ENCODE measurements at regions not wholly inside any gene's neighbourhood (a gene's known extent, or its start where the extent isn't known, plus 50 kb on each side); places are given as distances from the start of the nearest gene placed in this dataset.

DNA sequence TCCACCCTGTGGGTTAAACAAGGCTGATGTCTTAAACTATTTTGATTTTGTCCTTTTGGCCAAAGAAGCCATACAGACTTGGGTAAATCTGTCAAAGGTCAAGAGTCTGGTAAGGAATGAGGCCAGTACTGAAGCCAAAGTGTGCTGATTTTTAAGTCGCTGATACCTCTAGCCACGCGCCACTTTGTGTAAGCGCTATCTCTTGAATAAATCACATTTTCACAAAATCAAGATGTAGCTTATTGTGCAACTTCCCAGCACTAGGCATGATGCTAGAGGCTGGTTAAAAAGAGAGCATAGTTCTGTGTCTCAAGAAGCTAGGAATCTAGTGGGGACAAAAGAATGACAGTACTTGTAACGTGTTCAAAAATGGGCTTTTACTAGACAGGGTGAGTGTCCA lies 510.6 kb upstream of the RAB6C start:
- BruUV-seq (replicated peaks): no TSS peak
- POLR2A ChIA-PET (ENCODE audit: unreplicated experiment): no interaction called here

DNA sequence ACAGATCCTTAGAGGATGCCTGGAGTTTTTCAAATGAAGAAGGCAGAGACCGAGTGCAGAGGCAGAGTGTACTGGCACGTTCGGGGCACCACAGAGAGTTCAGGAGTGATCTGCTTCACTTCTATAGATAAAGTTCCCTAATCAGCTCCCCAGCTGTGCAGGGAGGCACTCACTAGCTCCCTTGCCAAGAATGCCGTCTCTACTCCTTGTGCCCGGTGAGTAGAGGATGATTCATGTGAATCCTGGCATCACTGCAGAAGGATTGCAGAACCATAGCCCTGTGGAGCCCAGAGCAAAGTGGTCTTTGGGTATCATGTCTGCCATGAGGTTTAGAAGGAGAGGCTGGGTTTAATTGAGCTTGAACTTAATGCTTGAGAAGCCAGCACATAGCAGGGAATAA lies 510.1 kb upstream of the RAB6C start:
- Histone ChIP-seq H3K9me3 (ENCODE audit: insufficient read depth, low read depth) (no peaks in the 10 kb centered on the region), H3F3A (ENCODE audit: insufficient read depth, low read depth) (no peaks in the 10 kb centered on the region), H4K20me1 (ENCODE audit: insufficient read depth) (no peaks in the 10 kb centered on the region), H3K79me2 (ENCODE audit: low read depth) (no peaks in the 10 kb centered on the region), H3K27me3 (ENCODE audit: insufficient read depth, low read depth) (peaks cover 18% of the 10 kb centered on the region), H2AFZ (no peak overlapping the region), H3K36me3 (ENCODE audit: low read depth) (no peaks in the 10 kb centered on the region), H3K27ac (no peak overlapping the region), H3K9me2 (ENCODE audit: insufficient read depth) (no peaks in the 10 kb centered on the region), H3K4me1 (replicated peaks; ENCODE audit: insufficient read depth) (no peaks in the 10 kb centered on the region), H3K4me3 (no peak overlapping the region), H3K4me2 (no peak overlapping the region)
- DNase-seq: no peak
- BruUV-seq (replicated peaks): no TSS peak
- TF ChIP-seq EZH2 (IDR thresholded peaks at IDR 0.05; ENCODE audit: low read depth): no peak
- TF ChIP-seq, protein P1, sequence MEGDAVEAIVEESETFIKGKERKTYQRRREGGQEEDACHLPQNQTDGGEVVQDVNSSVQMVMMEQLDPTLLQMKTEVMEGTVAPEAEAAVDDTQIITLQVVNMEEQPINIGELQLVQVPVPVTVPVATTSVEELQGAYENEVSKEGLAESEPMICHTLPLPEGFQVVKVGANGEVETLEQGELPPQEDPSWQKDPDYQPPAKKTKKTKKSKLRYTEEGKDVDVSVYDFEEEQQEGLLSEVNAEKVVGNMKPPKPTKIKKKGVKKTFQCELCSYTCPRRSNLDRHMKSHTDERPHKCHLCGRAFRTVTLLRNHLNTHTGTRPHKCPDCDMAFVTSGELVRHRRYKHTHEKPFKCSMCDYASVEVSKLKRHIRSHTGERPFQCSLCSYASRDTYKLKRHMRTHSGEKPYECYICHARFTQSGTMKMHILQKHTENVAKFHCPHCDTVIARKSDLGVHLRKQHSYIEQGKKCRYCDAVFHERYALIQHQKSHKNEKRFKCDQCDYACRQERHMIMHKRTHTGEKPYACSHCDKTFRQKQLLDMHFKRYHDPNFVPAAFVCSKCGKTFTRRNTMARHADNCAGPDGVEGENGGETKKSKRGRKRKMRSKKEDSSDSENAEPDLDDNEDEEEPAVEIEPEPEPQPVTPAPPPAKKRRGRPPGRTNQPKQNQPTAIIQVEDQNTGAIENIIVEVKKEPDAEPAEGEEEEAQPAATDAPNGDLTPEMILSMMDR (conservative IDR thresholded peaks at IDR 0.05): no peak
- ChIA-PET CTCF (no interaction called here), POLR2A (ENCODE audit: unreplicated experiment) (no interaction called here)
- intact Hi-C loops (cut with micrococcal nuclease; ENCODE audit: unreplicated experiment): no loop called here

More for the DNA sequence above, 510.6 kb upstream of the RAB6C start:
- H4K20me1 ChIP-seq (ENCODE audit: insufficient read depth): no peaks in the 10 kb centered on the region
- H3K79me2 ChIP-seq (ENCODE audit: low read depth): no peaks in the 10 kb centered on the region
- no peaks in the 10 kb centered on the region for H3K4me1 ChIP-seq (replicated peaks; ENCODE audit: insufficient read depth)
- H3K9me2 ChIP-seq (ENCODE audit: insufficient read depth): no peaks in the 10 kb centered on the region
- H3K9me3 ChIP-seq (ENCODE audit: insufficient read depth, low read depth): no peaks in the 10 kb centered on the region
- H3K27me3 ChIP-seq (ENCODE audit: insufficient read depth, low read depth): peaks cover 18% of the 10 kb centered on the region
- H3K4me2 ChIP-seq: no peak overlapping the region
- intact Hi-C loops (cut with micrococcal nuclease; ENCODE audit: unreplicated experiment): no loop called here
- H3K4me3 ChIP-seq: no peak overlapping the region
- no peak for TF ChIP-seq EZH2 (IDR thresholded peaks at IDR 0.05; ENCODE audit: low read depth)
- TF ChIP-seq, protein P1 (conservative IDR thresholded peaks at IDR 0.05): no peak
- CTCF ChIA-PET: no interaction called here
- no peaks in the 10 kb centered on the region for H3K36me3 ChIP-seq (ENCODE audit: low read depth)
- no peaks in the 10 kb centered on the region for H3F3A ChIP-seq (ENCODE audit: insufficient read depth, low read depth)
- H2AFZ ChIP-seq: no peak overlapping the region
- H3K27ac ChIP-seq: no peak overlapping the region
- no peak for DNase-seq

DNA sequence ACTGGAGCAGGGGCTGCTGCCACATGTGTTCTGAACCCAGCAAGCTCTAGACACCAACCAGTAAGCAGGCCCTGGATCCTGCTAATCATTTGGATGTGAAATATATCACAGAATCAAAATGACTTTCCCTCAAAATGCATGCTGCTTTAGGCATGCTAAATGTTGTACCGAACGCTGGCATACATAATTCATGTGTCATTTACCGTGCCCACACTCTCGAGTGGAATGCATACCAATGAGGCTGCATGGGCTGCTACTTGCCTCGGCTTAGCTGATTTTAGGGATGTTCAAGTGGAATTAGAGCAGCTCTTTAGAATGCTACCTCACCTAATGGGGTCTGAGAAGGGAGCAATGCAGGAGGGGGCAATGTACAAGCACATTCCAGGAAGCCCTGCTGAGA lies 509.6 kb upstream of the RAB6C start:
- CTCF ChIA-PET: no interaction called here
- H3K79me2 ChIP-seq (ENCODE audit: low read depth): no peaks in the 10 kb centered on the region
- no peaks in the 10 kb centered on the region for H4K20me1 ChIP-seq (ENCODE audit: insufficient read depth)
- TF ChIP-seq EZH2 (IDR thresholded peaks at IDR 0.05; ENCODE audit: low read depth): no peak
- TF ChIP-seq, protein P1 (conservative IDR thresholded peaks at IDR 0.05): no peak
- no peak overlapping the region for H3K4me3 ChIP-seq
- no peaks in the 10 kb centered on the region for H3K36me3 ChIP-seq (ENCODE audit: low read depth)
- no peak for DNase-seq
- H3K4me1 ChIP-seq (replicated peaks; ENCODE audit: insufficient read depth): no peaks in the 10 kb centered on the region
- no peaks in the 10 kb centered on the region for H3K9me2 ChIP-seq (ENCODE audit: insufficient read depth)
- H3K4me2 ChIP-seq: no peak overlapping the region
- no peaks in the 10 kb centered on the region for H3K9me3 ChIP-seq (ENCODE audit: insufficient read depth, low read depth)
- peaks cover 15% of the 10 kb centered on the region for H3K27me3 ChIP-seq (ENCODE audit: insufficient read depth, low read depth)
- no TSS peak for BruUV-seq (replicated peaks)
- no peak overlapping the region for H3K27ac ChIP-seq
- H3F3A ChIP-seq (ENCODE audit: insufficient read depth, low read depth): no peaks in the 10 kb centered on the region
- intact Hi-C loops (cut with micrococcal nuclease; ENCODE audit: unreplicated experiment): no loop called here
- POLR2A ChIA-PET (ENCODE audit: unreplicated experiment): no interaction called here
- H2AFZ ChIP-seq: no peak overlapping the region
